SH-SY5Y (cell line): ENCODE measurements at regions not wholly inside any gene's neighbourhood (a gene's known extent, or its start where the extent isn't known, plus 50 kb on each side); places are given as distances from the start of the nearest gene placed in this dataset.

ENCODE experiments used
- GATA2 ChIP-seq: IDR thresholded peaks from 2 replicates; pipeline ENCODE4 v1.6.1; 2011; ENCODE audit warnings: mild to moderate bottlenecking, low read depth, low read length
- GATA3 ChIP-seq: IDR thresholded peaks from 2 replicates; pipeline ENCODE4 v1.6.1; 2011; ENCODE audit warnings: low read depth, mild to moderate bottlenecking, low read length, moderate library complexity

DNA sequence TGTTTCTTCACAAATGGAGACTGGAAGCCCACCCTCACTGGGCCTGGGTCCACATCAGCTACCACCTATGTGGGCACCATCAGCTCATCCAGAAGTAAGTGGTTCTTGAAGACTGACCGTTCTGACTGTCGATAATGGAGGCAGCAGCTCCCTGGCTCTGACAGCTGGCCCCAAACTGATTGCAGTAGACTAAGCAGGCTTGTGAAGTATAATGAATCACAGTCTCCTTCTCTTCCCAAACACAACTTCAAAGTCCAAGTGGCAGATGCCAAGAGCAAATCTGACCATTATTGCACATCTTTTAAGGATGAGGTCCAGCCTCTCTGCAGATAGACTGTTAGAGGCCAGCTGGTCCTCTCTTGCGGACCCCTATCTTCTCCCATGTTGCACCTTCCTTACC, 574.4 kb upstream of the KLF12 start:
- no peak for TF ChIP-seq GATA2
- no peak for TF ChIP-seq GATA3

- TF ChIP-seq GATA2 = no peak
Observed at GRCh38 chr13:74707291-74707690, 573.1 kb upstream of the KLF12 start.

- TF ChIP-seq GATA3 (no peak), GATA2 (no peak)
Observed at GRCh38 chr13:74706801-74707200, 572.6 kb upstream of the KLF12 start.

- TF ChIP-seq GATA3 = no peak
- TF ChIP-seq GATA2 = no peak
Observed at GRCh38 chr13:74705438-74705837, 571.2 kb upstream of the KLF12 start.

- TF ChIP-seq GATA3 (no peak), GATA2 (no peak)
Observed at GRCh38 chr13:74703855-74704387, 569.7 kb upstream of the KLF12 start.

- no peak for TF ChIP-seq GATA2
- TF ChIP-seq GATA3 = no peak
Observed at GRCh38 chr13:74696148-74696922, 562.1 kb upstream of the KLF12 start.

DNA sequence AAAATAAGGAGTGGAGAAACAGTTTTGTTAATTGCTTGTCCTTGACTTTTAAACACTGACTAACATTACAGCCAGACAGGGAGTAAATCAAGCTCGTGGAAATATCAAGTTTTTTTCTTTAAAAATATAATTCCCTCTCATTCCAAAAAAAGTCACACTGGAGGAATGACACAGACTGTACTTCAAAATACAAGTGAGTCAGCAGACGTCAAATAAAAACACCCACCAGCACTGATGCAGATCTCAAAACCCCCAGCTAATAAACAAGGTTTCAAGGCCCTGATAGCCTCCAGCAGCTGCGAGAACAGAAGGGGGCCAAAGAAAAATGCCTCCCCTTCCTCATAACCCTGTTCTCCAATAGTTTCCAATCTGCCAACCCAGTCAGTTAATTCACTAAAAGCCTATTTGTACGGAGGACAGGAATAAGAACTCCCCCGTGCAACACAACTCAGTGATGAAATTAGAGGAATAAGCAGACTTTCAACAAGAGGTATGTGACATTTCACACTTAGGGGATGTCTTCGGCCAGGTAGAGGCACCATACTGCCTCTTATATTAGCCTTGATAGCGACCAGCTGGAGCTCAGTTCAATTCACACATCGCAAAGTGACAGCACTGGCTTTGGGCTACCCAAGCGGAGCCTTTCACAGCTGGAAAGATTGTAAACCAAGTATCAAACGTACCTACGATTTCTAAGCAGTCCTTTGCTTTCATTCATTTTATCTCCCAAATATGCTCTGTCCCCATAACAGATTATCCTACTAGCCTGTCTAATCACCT, 561.0 kb upstream of the KLF12 start:
- no peak for TF ChIP-seq GATA3
- no peak for TF ChIP-seq GATA2

GRCh38 chr13:74687442-74688182, 553.4 kb upstream of the KLF12 start:
- TF ChIP-seq GATA2 (no peak), GATA3 (no peak)

GRCh38 chr13:74683411-74683810, 549.2 kb upstream of the KLF12 start:
- no peak for TF ChIP-seq GATA3
- no peak for TF ChIP-seq GATA2

- TF ChIP-seq GATA2 (no peak), GATA3 (no peak)
Observed at GRCh38 chr13:74682746-74683145, 548.5 kb upstream of the KLF12 start.

GRCh38 chr13:74681891-74682290, 547.7 kb upstream of the KLF12 start:
- TF ChIP-seq GATA2 (no peak), GATA3 (no peak)

GRCh38 chr13:74678308-74678965, 544.2 kb upstream of the KLF12 start:
- no peak for TF ChIP-seq GATA2
- TF ChIP-seq GATA3 = no peak

- TF ChIP-seq GATA2 (no peak), GATA3 (no peak)
Observed at GRCh38 chr13:74675972-74676371, 541.8 kb upstream of the KLF12 start.

DNA sequence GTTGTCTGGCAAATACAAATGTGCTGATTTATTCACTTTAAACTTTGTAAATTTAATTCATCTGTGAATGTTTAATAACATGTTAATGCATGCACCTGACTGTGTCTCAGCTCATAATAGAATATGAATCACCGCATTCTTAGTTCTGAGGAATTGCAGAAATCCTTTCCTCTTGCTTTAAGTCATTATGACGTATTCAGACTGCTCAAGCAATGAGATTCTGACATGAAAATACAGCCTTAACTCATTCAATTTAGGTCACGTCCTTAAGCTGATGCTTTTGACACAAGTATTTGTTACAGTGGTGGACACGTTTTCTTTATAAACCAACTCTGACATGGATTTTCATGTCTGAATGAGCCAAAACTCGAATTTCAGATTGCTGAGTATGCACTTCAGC, 541.0 kb upstream of the KLF12 start:
- TF ChIP-seq GATA3 (no peak), GATA2 (no peak)
